GM19035 (cell line): ENCODE measurements at regions not wholly inside any gene's neighbourhood (a gene's known extent, or its start where the extent isn't known, plus 50 kb on each side); places are given as distances from the start of the nearest gene placed in this dataset.

Experiments used
- ATAC-seq: cut with Tn5 transposase; IDR thresholded peaks from one replicate; pipeline ENCODE4 v1.9.1; 2021; ENCODE audit not compliant: unreplicated experiment

DNA sequence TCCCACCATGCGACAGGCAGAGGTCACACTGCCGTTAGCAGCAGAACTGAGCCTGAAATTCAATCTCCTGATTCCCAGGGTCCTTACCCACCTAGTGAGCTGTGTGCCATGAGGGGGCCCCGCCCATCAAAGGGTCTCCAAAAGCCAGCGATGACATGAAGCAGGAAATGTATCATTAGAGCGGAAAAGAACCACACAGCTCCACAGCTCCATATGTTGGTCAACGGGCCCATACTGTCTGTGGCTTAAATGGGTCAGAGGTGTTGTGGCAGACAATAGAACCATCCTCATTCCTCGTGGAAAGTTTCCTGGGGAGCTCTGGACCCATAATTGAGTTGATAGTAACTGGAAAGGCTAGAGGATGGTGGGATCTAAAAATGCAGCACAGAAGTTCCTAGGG, 68.1 kb upstream of the PODXL start:
- no peak for ATAC-seq

- ATAC-seq, result no peak
These were observed 66.7 kb upstream of the PODXL start for GRCh38 chr7:131623154-131623553.

GRCh38 chr7:131621652-131622051, 65.2 kb upstream of the PODXL start:
- no peak for ATAC-seq

DNA sequence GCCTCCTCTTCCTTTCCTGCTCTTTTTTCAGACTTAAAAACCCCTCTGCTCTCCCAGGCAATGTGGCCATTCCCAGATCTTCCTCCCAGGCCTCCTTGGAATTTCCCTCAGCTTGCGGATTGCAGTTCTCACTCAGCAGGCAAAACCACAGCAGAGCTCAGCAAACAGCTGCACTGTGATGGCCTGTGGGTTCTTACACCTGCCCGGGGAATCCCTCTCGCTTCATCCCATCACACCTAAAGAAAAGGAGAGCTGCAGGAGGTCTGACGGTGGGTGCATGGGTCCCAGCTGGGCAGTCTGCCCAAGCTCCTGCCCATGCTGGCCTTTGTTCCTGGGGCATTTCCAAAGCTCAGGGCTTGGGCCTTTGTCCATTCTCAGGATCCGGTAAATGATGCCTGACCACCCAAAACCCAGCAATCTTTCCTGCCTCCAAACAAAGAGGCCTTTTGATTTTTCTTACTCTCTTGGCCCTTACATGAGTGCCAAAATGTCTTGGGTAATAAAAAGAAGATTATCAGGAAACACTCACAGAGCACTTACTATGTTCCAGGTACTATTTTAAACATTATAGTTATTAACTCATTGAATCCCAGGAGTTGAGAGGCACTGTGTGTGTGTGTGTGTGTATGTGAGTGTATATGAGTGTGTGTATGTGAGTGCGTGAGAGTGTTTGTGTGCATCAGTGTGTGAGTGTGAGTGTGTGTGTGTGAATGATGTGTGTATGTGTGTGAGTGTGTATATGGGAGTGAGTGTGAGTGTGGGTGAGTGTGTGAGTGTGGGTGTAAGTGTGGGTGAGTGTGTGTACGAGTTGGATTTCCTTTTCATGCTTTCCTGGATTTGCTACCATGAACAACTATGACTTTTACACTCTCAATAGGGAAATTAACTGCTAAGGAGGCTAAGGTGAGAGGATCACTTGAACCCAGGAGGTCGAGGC, 64.5 kb upstream of the PODXL start:
- no peak for ATAC-seq

GRCh38 chr7:131619336-131620305, 63.2 kb upstream of the PODXL start:
- ATAC-seq, result no peak

DNA sequence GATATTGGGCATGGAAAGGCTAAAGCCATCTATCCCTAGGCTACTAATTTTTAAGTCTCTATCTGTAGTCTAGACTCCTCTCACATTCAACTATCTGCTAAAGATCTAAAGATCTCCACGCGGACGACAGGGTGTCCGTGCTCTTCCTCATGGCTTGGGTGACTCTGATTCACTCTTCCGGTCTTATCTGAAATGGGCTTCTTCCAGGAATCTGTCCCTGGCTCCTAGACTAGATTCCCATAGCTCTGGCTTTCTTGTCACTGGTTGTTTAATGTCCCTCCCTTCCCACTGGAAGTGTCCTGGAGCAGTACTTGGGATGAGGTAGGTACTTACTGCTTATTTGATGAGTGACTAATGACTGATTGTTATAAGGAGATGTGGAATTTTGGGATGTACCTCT, 62.0 kb upstream of the PODXL start:
- no peak for ATAC-seq

- no peak for ATAC-seq
These were observed 60.2 kb upstream of the PODXL start for GRCh38 chr7:131616487-131617200.

DNA sequence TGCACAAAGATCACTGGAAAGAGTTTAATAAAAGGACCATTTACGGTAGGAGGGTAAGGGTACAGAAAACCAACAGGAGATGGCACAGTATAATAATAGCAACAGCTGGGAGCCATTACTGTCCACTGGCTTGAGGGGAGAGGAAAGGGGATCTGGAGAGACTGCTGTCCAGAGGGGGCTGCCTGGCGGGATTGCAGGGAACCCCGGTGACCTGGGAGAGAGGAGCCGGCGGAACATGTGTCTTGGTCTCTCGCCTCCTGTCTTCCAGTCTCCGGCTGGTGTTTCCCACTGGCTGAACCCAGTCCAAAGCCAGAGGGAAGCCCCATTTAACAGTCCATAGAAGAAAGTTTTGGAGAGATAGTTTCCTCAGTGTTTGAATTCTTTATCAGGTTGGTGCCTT, 57.5 kb upstream of the PODXL start:
- ATAC-seq, result no peak

GRCh38 chr7:131610007-131610406, 53.6 kb upstream of the PODXL start:
- ATAC-seq, result no peak

- ATAC-seq, result no peak
These were observed 51.7 kb upstream of the PODXL start for GRCh38 chr7:131608116-131608500.

GRCh38 chr7:131607291-131608115, 51.1 kb upstream of the PODXL start:
- ATAC-seq, result no peak

- no peak for ATAC-seq
These were observed 50.2 kb upstream of the PODXL start for GRCh38 chr7:131606346-131607290.
